ENCODE measurements at regions not wholly inside any gene's neighbourhood (a gene's known extent, or its start where the extent isn't known, plus 50 kb on each side); places are given as distances from the start of the nearest gene placed in this dataset.

DNA sequence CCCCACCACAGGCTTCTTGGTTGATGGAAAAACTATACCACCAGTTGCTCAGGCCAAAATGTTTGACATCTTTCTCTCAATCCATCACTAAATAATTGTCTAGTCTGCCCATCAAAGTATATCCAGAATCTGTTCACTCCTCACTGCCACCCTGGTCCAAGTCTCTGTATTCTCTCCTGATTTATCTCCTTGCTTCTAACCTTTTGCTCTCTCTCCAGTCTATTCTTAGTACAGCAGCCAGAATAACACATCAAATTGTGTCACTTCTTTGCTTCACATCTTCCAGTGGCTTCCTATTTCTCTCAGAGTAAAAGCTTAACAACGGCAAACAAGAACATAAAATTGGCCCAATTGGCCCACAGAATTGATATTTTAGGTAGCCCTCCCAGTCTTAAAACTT lies 272.8 kb downstream of the IPO8 start:
- Histone ChIP-seq H3K27me3 (no peaks in the 10 kb centered on the region), H3K9me3 (no peaks in the 10 kb centered on the region), H3K4me3 (no peak overlapping the region), H3K4me1 (no peaks in the 10 kb centered on the region), H3K27ac (no peak overlapping the region), H3K36me3 (no peaks in the 10 kb centered on the region)
- no peak for TF ChIP-seq CTCF (IDR thresholded peaks at IDR 0.05)
- intact Hi-C loops (cut with DNase I): no loop called here
- DNase-seq (ENCODE audit: low spot score in 2 of 2): no peak

DNA sequence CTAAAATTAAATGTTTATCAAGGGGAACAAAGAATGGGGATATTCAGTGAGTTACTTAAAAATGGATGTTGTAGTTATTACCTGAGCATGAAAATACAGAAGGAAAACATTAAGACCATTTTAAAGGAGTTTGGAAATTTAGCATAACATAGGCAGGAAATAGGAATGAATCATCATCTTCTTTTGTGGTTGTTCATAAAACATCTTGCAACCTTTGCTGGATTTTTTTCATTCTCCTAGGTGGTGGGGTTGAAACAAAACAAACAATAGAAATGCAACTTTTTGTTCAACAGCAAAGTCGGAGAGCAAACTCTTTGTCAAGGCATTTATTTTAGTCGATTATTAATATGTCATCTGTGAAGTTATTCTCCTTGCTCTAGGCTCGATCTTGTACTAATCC lies 275.1 kb downstream of the IPO8 start:
- H3K9me3 ChIP-seq: no peaks in the 10 kb centered on the region
- TF ChIP-seq CTCF (IDR thresholded peaks at IDR 0.05): no peak
- no peaks in the 10 kb centered on the region for H3K4me1 ChIP-seq
- H3K4me3 ChIP-seq: no peak overlapping the region
- DNase-seq (ENCODE audit: low spot score in 2 of 2): no peak
- H3K27me3 ChIP-seq: no peaks in the 10 kb centered on the region
- no peaks in the 10 kb centered on the region for H3K36me3 ChIP-seq
- no peak overlapping the region for H3K27ac ChIP-seq
- intact Hi-C loops (cut with DNase I): no loop called here

GRCh38 chr12:30417697-30418231 lies 277.9 kb downstream of the IPO8 start:
- DNase-seq (ENCODE audit: low spot score in 2 of 2): no peak
- intact Hi-C loops (cut with DNase I): no loop called here
- Histone ChIP-seq H3K27ac (no peak overlapping the region), H3K36me3 (no peaks in the 10 kb centered on the region), H3K4me1 (no peaks in the 10 kb centered on the region), H3K9me3 (no peaks in the 10 kb centered on the region), H3K27me3 (no peaks in the 10 kb centered on the region), H3K4me3 (no peak overlapping the region)
- no peak for TF ChIP-seq CTCF (IDR thresholded peaks at IDR 0.05)

DNA sequence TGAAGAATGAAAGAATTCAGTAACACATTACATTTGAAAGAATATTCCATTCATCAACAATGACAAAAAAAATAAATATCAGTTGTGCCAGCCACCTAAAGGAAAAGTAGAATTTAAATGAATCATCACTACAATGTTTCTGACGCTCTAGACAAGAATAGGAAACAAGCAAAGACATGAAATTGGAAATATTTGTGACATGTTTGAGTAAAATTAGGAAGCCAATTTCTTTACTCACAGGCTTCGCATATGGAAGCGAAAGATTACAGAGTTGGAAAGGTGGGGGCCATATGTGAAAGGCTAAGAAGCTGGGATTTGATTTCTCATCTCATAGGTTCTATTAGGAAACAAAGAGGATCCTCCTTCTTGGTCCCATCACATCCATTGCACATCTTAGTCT lies 279.0 kb downstream of the IPO8 start:
- H3K36me3 ChIP-seq: no peaks in the 10 kb centered on the region
- H3K4me3 ChIP-seq: no peak overlapping the region
- intact Hi-C loops (cut with DNase I): no loop called here

DNA sequence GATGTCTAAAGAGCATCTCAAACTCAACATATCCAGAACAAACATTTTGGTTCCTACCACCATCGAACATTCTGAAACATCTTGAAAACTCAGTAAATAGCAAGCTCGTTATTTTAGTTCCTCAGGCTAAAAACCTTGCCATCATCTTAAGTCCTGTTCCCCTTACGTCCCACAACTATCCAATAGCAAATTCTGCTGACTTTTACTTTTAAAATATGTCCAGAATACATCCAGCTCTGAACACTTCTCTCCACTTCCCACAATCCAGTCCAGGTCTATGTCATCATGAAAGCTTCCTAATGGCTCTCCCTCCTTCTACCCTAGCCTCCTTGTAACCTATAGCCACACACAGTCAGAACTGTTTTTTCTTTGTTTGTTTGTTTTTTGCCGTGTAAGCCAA lies 279.9 kb downstream of the IPO8 start:
- intact Hi-C loops (cut with DNase I): no loop called here
- no peaks in the 10 kb centered on the region for H3K36me3 ChIP-seq
- H3K27ac ChIP-seq: no peak overlapping the region
- no peak for DNase-seq (ENCODE audit: low spot score in 2 of 2)
- no peak for TF ChIP-seq CTCF (IDR thresholded peaks at IDR 0.05)
- no peak overlapping the region for H3K4me3 ChIP-seq
- H3K9me3 ChIP-seq: no peaks in the 10 kb centered on the region
- H3K4me1 ChIP-seq: no peaks in the 10 kb centered on the region
- H3K27me3 ChIP-seq: no peaks in the 10 kb centered on the region

More for the DNA sequence above, 279.0 kb downstream of the IPO8 start:
- H3K27me3 ChIP-seq: no peaks in the 10 kb centered on the region
- no peak for DNase-seq (ENCODE audit: low spot score in 2 of 2)
- no peaks in the 10 kb centered on the region for H3K4me1 ChIP-seq
- no peaks in the 10 kb centered on the region for H3K9me3 ChIP-seq
- TF ChIP-seq CTCF (IDR thresholded peaks at IDR 0.05): no peak
- no peak overlapping the region for H3K27ac ChIP-seq

DNA sequence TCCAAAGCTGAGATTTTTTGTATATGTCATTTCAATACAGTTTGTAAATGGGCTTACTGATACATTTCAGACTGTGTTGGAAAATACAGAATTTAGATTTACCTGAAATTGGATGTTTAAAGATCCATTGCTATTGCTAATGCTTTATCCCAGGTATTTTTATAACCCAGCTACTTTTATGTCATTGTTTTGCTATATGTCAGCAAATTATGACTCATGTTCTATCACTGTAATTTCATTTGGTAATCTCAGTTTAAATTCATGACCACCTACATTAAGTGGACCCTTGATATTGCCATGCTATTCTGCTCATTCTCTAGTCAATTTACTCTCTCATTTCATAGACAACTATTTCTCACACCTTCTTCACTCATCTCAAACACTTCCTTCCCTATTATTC lies 281.2 kb downstream of the IPO8 start:
- intact Hi-C loops (cut with DNase I): no loop called here
- Histone ChIP-seq H3K9me3 (no peaks in the 10 kb centered on the region), H3K4me1 (no peaks in the 10 kb centered on the region), H3K4me3 (no peak overlapping the region), H3K27me3 (no peaks in the 10 kb centered on the region), H3K36me3 (no peaks in the 10 kb centered on the region), H3K27ac (no peak overlapping the region)
- no peak for DNase-seq (ENCODE audit: low spot score in 2 of 2)
- no peak for TF ChIP-seq CTCF (IDR thresholded peaks at IDR 0.05)

Measured in ascending aorta (tissue), 2 donors.